Epidermal melanocyte (primary cell): ENCODE measurements at regions not wholly inside any gene's neighbourhood (a gene's known extent, or its start where the extent isn't known, plus 50 kb on each side); places are given as distances from the start of the nearest gene placed in this dataset.

Experiments
- DNase-seq: peaks from one replicate; pipeline ENCODE4 v3.0.0; 2011; ENCODE audit warnings: low spot score; ENCODE audit not compliant: insufficient read length

GRCh38 chr5:86971034-86971571 is 296.6 kb upstream of the RASA1 start:
- DNase-seq = no peak

- DNase-seq = no peak
These were observed 292.7 kb upstream of the RASA1 start for GRCh38 chr5:86974955-86975354.

DNA sequence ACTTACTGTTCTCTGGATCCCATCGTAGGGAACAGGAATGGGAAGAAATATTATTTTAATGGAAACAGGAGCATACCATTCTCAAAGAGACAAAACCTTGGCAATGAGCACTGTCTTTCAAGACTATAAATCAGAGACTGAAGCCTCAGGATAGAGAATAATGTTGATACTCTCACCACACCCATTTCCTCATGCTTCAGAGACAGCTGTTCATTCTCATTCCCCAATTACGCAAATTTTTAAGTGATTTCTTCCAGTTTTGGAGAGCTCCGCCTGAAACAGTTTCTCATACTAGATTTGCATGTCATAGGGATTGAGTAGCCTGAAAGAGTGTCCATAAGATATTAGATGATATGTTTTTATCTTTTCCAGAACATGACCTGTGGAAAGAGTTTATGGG is 290.5 kb upstream of the RASA1 start:
- no peak for DNase-seq

DNA sequence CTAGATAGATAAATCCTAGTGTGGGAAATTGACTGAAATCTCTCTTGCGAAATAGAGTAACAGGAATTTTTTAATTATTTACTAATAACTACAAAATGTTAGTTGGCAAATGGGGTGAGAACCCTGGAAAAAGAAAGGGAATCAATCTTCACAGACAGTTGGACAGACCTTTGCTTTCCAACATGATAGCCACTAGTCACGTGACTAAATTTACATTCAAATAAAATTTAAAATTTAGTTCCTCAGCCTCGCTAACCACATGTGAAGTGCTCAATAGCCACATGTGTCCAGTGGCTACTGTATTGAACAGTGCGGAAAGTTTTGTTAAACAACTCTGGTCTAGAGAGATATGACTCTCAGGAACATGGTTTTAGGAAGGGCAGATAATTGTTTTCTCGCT is 289.9 kb upstream of the RASA1 start:
- no peak for DNase-seq

- DNase-seq = no peak
These were observed 287.8 kb upstream of the RASA1 start for GRCh38 chr5:86979811-86980411.

- no peak for DNase-seq
These were observed 285.8 kb upstream of the RASA1 start for GRCh38 chr5:86981898-86982297.

DNA sequence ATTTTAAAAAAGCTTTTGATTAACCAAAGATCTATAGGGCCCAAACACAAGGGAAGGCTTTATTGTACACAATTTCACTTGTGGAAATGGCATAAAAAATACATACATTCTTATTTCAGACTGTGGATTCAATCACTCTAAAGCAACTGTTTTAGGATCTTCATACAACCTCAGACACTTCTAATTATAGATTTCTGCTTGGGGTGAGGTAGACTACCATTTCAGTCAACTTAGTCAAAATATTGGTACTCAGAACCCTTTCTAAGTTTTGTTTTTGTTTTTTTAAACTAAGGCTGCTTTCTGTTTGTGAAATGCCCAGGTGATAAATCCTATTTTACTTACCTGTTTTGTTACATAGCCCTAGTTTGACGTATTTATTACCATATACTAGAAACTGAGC is 284.5 kb upstream of the RASA1 start:
- DNase-seq = no peak

GRCh38 chr5:86986837-86987236 is 280.8 kb upstream of the RASA1 start:
- DNase-seq = no peak

- DNase-seq = no peak
These were observed 270.2 kb upstream of the RASA1 start for GRCh38 chr5:86997516-86997915.

DNA sequence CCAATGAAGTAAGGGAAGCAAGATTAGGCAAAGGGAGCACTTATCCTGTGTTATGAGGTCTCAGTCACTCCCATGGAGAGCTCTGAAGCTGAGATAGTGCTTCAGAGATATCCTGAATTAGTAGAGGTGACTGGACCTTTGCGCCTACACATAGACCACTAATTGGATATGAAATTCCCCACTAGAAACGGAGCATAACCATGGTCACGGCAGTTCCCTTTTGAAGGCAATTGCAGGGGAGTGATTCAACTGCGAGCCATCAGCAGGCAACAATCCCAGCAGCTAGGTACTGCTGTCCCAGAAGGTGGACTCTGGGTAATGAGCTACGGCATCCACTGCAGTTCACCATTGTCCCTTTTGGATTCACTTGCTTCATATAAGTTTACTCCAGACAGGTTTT is 267.7 kb upstream of the RASA1 start:
- DNase-seq = no peak

DNA sequence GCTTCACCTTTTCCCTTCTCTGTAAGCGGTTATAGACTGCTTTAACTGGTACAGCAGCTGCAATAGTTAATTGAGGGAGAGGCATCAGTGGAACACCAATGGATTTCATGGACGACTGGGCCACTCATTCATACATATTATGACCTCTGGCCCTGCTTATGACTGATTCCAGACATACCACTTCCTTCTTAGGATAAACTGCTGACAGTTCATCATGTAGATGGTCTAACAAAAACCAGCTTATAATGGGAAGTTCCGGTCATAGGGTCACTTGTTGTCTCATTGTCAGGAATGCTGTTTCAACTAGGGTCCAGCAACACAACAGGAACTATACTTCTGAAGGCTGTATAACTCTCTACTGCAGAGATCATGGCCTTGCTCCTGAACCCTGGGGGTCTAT is 265.2 kb upstream of the RASA1 start:
- no peak for DNase-seq

- no peak for DNase-seq
These were observed 263.6 kb upstream of the RASA1 start for GRCh38 chr5:87004101-87004500.

GRCh38 chr5:87007737-87008136 is 259.9 kb upstream of the RASA1 start:
- DNase-seq = no peak

- DNase-seq = no peak
These were observed 258.7 kb upstream of the RASA1 start for GRCh38 chr5:87008751-87009560.

- DNase-seq = no peak
These were observed 256.9 kb upstream of the RASA1 start for GRCh38 chr5:87010736-87011135.

DNA sequence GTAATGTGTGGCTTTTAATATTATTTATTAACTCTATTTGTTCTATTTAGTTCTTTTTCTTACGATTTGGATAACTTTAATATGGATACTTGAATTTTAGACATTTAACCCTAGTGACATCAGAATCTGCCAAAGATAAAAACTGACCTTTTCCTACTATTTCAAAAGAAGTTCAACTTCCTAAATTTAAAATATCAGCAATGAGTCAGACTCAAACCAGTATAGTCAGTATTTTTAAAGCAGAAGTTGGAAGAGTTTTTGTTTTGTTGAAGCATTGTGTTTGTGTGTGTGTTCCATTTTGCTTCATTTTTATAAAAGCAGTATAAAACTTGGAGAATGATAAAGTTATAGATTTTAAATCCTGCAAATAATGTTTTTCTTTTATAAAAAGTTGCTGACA is 251.8 kb upstream of the RASA1 start:
- no peak for DNase-seq

GRCh38 chr5:87020099-87020934 is 247.4 kb upstream of the RASA1 start:
- peak; percentile 23 for DNase-seq

DNA sequence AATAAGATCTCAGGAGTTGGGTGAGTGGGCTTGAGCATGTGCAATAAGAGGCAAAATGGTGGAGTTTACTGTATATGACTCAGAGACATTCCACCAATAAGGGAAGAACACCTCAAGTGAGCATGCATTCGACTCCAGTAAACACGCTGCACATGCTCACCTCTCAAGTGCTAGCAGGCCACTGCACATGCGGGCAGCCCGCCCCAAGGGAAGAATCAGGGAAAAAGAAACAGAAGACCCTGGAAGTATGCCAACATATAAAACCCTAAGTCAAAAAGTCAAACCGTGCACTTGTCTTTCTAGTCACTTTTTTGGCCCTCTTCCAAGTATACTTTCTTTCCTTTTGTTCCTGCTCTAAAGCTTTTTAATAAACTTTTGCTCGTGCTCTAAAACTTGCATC is 245.3 kb upstream of the RASA1 start:
- DNase-seq = no peak

DNA sequence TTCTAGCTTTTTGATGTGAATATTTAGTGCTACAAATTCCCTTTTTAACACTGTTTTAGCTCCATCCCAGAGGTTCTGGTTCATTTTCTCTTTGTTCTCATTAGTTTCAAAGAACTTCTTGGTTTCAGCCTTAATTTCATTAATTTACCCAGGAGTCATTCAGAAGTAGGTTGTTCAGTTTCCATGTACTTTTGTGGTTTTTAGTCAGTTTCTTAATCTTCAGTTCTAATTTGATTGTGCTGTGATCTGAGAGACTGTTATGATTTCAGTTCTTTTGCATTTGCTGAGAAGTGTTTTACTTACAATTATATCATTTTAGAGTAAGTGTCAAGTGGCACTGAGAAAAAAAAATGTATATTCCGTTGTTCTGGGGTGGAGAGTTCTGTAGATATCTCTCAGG is 240.1 kb upstream of the RASA1 start:
- no peak for DNase-seq

GRCh38 chr5:87029951-87030350 is 237.7 kb upstream of the RASA1 start:
- DNase-seq = no peak

DNA sequence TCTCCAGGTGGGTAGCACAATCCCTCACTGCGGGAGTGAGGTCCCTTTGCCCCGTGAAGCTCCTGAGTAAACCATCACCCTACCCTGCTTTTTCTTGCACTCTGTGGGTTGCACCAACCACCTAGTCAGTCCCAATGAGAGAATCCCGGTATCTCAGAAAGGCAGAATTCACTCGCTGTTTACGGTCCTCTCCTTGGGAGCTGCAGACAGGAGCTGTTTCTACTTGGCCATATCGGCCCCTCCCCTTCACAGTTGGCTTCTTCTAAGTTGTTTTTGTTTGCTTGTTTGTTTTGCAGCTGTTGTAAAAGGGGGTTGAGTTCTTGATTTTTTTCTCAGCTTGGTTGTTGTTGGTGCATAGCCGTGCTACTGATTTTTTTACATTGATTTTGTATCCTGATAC is 237.0 kb upstream of the RASA1 start:
- no peak for DNase-seq

GRCh38 chr5:87034557-87034956 is 233.1 kb upstream of the RASA1 start:
- no peak for DNase-seq
